ENCODE measurements at regions not wholly inside any gene's neighbourhood (a gene's known extent, or its start where the extent isn't known, plus 50 kb on each side); places are given as distances from the start of the nearest gene placed in this dataset.

DNA sequence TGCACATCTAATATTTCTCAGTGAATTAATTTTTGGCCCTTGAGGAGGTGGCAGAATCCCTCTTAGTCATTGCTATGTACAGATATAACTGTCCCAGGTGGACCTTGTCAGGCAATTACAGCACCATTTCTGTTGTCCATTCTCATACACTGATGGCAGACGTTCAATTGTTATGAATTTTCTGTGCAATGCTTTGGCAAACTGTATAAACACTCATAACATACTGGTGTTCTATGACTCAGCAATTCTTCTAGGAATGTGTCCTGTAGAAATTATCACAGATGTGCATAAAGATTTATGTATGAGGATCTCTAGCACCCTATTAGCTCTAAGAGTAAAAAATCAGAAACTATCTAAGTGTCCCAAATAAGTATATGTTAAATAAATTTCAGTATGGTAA is 80.8 kb downstream of the DNAJB9 start:
- no peaks in the 10 kb centered on the region for H3K9me3 ChIP-seq (ENCODE audit: low read length)
- FAIRE-seq (no peak), DNase-seq (ENCODE audit: low spot score) (no peak), ATAC-seq (no peak)
- intact Hi-C loops (cut with micrococcal nuclease; ENCODE audit: unreplicated experiment) (no loop called here), in situ Hi-C loops (cut with HindIII; ENCODE audit: extremely low pct_ligation_motif_present, low pct_unique_long_range_greater_than_20kb) (no loop called here)
- no peaks in the 10 kb centered on the region for H3K36me3 ChIP-seq (replicated peaks in 1 of 2; ENCODE audit: control insufficient read depth in 1 of 2, insufficient read depth in 2 of 2, low read length in 2 of 2)
- no peaks in the 10 kb centered on the region; the same call in 1 of the 2 replicates for H3K4me1 ChIP-seq (ENCODE audit: insufficient read depth, low read length)
- no peak overlapping the region for H3K9ac ChIP-seq (ENCODE audit: insufficient read depth, low read depth, low read length)
- H3K4me2 ChIP-seq (ENCODE audit: low read depth, low read length) = no peak overlapping the region
- H3K79me2 ChIP-seq (ENCODE audit: insufficient read depth, low read length) = no peaks in the 10 kb centered on the region
- POLR2A ChIA-PET = no interaction called here
- no peak overlapping the region for H2AFZ ChIP-seq (ENCODE audit: low read length)
- no peaks in the 10 kb centered on the region for H4K20me1 ChIP-seq (ENCODE audit: insufficient read depth, low read length)
- H3K27ac ChIP-seq (ENCODE audit: extremely low read length, insufficient read depth, low read length) = no peak overlapping the region
- CTCF ChIA-PET (ENCODE audit: low intra/inter-chr PET ratio, low total read pairs) = no interaction called here
- no peak overlapping the region for H3K4me3 ChIP-seq (replicated peaks in 1 of 3; ENCODE audit: insufficient read depth in 1 of 3, low read depth in 2 of 3, low read length in 3 of 3)
- WGBS (ENCODE audit: low lambda C conversion rate) = 10% methylated on average over 1 of the region's 1 CpG
- no peaks in the 10 kb centered on the region for H3K27me3 ChIP-seq (ENCODE audit: control insufficient read depth in 1 of 2, insufficient read depth in 2 of 2, low read length in 2 of 2)
- BruUV-seq (replicated peaks) = no TSS peak
- no peak for TF ChIP-seq ZSCAN29 (CRISPR knock-in tag; conservative IDR thresholded peaks at IDR 0.05)
- TF ChIP-seq, protein P1, sequence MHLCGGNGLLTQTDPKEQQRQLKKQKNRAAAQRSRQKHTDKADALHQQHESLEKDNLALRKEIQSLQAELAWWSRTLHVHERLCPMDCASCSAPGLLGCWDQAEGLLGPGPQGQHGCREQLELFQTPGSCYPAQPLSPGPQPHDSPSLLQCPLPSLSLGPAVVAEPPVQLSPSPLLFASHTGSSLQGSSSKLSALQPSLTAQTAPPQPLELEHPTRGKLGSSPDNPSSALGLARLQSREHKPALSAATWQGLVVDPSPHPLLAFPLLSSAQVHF (CRISPR knock-in tag; IDR thresholded peaks at IDR 0.05) = no peak
- TF ChIP-seq, protein P2, sequence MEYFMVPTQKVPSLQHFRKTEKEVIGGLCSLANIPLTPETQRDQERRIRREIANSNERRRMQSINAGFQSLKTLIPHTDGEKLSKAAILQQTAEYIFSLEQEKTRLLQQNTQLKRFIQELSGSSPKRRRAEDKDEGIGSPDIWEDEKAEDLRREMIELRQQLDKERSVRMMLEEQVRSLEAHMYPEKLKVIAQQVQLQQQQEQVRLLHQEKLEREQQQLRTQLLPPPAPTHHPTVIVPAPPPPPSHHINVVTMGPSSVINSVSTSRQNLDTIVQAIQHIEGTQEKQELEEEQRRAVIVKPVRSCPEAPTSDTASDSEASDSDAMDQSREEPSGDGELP (IDR thresholded peaks at IDR 0.05; ENCODE audit: borderline replicate concordance, low read depth) = no peak
- TF ChIP-seq PLRG1 (conservative IDR thresholded peaks at IDR 0.05) = no peak
- TF ChIP-seq, protein P3, sequence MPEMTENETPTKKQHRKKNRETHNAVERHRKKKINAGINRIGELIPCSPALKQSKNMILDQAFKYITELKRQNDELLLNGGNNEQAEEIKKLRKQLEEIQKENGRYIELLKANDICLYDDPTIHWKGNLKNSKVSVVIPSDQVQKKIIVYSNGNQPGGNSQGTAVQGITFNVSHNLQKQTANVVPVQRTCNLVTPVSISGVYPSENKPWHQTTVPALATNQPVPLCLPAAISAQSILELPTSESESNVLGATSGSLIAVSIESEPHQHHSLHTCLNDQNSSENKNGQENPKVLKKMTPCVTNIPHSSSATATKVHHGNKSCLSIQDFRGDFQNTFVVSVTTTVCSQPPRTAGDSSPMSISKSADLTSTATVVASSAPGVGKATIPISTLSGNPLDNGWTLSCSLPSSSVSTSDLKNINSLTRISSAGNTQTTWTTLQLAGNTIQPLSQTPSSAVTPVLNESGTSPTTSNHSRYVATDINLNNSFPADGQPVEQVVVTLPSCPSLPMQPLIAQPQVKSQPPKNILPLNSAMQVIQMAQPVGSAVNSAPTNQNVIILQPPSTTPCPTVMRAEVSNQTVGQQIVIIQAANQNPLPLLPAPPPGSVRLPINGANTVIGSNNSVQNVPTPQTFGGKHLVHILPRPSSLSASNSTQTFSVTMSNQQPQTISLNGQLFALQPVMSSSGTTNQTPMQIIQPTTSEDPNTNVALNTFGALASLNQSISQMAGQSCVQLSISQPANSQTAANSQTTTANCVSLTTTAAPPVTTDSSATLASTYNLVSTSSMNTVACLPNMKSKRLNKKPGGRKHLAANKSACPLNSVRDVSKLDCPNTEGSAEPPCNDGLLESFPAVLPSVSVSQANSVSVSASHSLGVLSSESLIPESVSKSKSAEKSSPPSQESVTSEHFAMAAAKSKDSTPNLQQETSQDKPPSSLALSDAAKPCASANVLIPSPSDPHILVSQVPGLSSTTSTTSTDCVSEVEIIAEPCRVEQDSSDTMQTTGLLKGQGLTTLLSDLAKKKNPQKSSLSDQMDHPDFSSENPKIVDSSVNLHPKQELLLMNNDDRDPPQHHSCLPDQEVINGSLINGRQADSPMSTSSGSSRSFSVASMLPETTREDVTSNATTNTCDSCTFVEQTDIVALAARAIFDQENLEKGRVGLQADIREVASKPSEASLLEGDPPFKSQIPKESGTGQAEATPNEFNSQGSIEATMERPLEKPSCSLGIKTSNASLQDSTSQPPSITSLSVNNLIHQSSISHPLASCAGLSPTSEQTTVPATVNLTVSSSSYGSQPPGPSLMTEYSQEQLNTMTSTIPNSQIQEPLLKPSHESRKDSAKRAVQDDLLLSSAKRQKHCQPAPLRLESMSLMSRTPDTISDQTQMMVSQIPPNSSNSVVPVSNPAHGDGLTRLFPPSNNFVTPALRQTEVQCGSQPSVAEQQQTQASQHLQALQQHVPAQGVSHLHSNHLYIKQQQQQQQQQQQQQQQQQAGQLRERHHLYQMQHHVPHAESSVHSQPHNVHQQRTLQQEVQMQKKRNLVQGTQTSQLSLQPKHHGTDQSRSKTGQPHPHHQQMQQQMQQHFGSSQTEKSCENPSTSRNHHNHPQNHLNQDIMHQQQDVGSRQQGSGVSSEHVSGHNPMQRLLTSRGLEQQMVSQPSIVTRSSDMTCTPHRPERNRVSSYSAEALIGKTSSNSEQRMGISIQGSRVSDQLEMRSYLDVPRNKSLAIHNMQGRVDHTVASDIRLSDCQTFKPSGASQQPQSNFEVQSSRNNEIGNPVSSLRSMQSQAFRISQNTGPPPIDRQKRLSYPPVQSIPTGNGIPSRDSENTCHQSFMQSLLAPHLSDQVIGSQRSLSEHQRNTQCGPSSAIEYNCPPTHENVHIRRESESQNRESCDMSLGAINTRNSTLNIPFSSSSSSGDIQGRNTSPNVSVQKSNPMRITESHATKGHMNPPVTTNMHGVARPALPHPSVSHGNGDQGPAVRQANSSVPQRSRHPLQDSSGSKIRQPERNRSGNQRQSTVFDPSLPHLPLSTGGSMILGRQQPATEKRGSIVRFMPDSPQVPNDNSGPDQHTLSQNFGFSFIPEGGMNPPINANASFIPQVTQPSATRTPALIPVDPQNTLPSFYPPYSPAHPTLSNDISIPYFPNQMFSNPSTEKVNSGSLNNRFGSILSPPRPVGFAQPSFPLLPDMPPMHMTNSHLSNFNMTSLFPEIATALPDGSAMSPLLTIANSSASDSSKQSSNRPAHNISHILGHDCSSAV (CRISPR knock-in tag; IDR thresholded peaks at IDR 0.05; ENCODE audit: borderline replicate concordance) = no peak
- TF ChIP-seq PAWR (CRISPR knock-in tag; IDR thresholded peaks at IDR 0.05; ENCODE audit: borderline replicate concordance) = no peak
- TF ChIP-seq, protein P4, sequence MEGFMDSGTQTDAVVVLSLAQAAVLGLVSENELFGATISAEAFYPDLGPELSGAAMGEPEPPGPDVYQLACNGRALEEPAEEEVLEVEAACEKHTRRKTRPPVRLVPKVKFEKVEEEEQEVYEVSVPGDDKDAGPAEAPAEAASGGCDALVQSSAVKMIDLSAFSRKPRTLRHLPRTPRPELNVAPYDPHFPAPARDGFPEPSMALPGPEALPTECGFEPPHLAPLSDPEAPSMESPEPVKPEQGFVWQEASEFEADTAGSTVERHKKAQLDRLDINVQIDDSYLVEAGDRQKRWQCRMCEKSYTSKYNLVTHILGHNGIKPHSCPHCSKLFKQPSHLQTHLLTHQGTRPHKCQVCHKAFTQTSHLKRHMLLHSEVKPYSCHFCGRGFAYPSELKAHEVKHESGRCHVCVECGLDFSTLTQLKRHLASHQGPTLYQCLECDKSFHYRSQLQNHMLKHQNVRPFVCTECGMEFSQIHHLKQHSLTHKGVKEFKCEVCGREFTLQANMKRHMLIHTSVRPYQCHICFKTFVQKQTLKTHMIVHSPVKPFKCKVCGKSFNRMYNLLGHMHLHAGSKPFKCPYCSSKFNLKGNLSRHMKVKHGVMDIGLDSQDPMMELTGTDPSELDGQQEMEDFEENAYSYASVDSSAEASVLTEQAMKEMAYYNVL (CRISPR knock-in tag; IDR thresholded peaks at IDR 0.05; ENCODE audit: borderline replicate concordance) = no peak
- TF ChIP-seq MAFF (IDR thresholded peaks at IDR 0.05; ENCODE audit: low read depth, low read length) = peak; percentile 70
- TF ChIP-seq, protein P5, sequence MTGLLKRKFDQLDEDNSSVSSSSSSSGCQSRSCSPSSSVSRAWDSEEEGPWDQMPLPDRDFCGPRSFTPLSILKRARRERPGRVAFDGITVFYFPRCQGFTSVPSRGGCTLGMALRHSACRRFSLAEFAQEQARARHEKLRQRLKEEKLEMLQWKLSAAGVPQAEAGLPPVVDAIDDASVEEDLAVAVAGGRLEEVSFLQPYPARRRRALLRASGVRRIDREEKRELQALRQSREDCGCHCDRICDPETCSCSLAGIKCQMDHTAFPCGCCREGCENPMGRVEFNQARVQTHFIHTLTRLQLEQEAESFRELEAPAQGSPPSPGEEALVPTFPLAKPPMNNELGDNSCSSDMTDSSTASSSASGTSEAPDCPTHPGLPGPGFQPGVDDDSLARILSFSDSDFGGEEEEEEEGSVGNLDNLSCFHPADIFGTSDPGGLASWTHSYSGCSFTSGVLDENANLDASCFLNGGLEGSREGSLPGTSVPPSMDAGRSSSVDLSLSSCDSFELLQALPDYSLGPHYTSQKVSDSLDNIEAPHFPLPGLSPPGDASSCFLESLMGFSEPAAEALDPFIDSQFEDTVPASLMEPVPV (CRISPR knock-in tag; IDR thresholded peaks at IDR 0.05) = no peak
